HG03095 (cell line): ENCODE measurements at regions not wholly inside any gene's neighbourhood (a gene's known extent, or its start where the extent isn't known, plus 50 kb on each side); places are given as distances from the start of the nearest gene placed in this dataset.

Experiments used
- ATAC-seq: cut with Tn5 transposase; IDR thresholded peaks from one replicate; pipeline ENCODE4 v1.9.1; 2021; ENCODE audit warnings: moderate library complexity; ENCODE audit not compliant: unreplicated experiment

DNA sequence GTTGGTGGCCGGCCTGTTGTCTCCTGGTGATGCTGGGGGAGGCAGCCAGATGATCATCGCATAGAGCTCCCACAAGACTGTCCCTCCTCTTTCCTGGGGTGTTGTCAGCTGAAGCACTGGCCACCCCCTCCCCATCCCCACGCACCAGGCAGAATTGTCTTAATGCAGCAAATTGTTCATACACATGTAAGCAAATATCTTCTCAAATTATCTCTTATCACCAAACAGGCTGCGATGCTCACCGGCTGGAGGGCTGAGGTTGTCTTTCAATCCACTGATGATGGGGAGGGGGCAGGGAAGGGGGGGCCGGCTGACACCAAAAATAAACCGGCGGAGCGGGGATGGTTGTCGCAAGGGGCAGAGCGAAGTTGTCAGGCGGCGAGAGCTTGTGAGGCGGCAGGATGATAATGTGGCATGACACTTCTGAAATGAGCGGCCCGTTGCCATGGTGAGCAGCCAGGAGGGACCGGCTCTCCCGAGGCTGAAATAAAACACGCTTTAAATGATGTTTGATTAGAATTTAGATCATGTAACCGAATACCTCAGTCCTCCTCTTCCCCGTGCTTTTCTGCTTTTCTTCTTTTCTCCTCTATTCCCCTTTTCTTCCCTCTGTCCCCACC is 59.8 kb downstream of the MRM1 start:
- no peak for ATAC-seq

DNA sequence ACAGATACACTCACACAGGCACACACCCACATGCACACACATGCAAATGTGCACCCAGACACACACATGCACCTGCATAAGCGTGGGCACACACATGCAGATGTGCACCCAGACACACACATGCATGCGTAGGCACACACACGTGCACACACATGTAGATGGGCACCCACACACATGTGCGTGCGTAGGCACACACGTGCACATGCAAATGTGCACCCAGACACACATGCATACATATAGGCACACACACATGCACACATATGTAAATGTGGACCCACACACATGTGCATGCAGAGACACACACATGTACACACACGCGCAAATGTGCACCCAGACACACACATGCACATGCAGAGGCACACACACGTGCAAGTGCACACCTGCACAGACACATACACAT is 60.3 kb downstream of the MRM1 start:
- ATAC-seq = no peak

DNA sequence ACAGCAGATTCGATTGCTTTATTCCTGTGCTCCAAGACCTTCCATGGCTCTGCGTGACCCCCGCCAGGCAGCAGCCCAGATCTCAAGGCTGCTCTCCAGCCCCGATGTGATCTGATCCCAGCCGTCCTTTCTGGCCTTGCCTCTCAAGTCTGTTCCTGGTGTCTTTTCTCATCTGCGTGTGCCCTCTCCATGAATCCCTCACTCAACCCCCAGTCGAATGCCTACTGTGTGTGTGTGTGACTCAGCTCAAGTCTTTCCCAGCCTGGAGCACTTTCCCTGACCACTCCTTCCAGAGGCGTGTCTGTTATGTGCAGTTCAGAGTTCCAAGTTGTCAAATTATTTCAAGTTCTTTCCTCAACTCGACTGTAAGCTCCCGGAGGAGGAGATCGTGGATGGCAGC is 64.0 kb downstream of the MRM1 start:
- ATAC-seq = no peak

DNA sequence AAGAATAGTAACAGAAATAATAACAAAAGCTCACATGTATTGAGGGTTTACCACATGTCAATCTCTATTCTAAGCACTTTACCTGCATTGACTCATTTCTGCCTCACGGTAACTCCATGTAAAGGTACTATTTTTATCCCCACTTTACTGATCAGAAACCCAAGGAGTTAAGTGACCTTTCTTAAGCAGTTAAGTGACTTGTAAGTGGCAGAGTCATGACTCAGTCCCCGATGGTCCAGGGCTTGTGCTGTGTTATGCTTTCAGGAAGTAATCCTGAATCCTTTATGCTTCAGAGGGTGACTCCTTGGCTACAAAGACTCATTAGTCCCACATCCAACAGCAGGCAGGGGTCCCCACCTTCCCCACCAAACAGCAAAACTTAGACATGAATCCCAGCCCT is 66.5 kb downstream of the MRM1 start:
- no peak for ATAC-seq

DNA sequence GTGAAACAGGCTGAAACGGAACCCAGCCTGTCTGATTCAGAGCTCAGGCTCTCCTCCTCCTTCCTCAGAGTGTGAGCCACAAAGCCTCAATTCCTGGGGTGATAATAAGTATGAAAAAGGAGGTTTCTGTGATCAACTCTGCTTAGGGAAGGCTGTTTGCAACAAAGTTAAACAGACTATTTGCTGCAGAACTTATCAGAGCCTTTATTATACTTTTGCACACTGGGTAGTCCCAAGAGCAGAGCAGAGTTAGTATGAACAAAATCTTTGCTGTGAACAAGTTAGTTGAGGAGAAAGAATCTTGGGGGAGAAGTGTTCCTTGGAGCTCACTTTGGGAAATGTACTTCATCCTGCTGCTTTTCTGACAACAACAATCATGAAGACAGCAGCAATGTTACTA is 67.4 kb downstream of the MRM1 start:
- no peak for ATAC-seq

DNA sequence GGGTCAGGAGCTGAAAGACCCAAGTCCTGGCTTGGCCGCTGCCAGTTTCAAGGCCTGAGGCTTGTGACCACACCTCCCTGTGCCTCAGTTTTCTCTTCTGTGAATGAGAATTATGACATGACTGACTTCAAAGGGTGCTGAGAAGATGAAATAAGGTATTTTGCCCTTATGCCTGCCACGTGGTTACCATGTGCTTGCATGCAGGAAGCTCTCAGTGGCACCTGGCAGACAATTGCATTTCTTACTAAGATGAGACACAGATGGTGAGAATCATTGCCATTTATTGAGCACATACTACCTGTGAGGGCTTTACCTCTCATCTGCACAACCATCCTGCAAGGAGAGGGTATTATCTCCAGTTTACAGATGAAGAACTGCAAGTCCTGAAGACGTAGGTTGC is 69.8 kb downstream of the MRM1 start:
- no peak for ATAC-seq

DNA sequence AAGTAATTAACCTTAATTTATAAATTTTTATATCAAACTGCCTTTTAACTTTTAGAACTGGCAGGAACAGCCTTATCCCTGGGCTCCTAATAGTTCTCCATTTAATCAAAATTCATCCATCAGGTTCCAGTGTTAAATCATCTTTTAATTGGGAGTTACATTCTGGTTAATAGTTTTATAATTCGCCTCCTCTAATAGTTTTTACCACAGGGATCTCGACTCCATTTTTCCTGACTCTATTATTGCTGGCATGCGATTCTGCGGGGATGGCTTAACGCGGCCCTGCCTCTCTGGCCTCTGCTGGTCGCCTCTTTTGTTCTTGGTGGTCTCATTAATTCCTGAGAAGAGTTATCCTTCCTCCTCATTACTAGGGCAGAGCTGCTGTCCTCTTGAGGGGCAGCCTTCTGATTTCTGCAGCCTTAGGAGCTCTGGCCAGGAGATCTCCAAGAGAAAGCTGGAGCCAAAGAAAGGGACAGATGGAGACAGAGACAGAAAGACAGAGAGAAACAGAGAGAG is 71.1 kb downstream of the MRM1 start:
- no peak for ATAC-seq

DNA sequence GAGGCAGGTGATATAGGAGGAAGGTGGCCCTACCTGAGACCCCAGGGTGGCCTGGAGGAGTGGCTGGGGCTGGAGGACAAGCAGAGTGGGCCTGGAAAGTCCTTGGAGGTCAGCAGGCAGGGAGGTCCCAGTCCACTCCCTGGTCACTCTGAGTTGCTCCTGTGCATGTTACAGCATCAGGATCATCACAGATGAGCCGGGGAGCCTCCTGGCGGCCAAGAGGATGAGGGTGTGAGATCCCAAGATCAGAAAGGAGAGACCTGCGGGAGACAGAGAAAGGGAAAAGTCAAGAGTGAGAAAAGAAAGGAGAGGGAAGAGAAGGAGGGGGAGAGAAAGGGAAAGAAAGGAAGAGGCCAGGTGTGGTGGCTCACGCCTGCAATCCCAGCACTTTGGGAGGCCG is 71.7 kb downstream of the MRM1 start:
- ATAC-seq = no peak

DNA sequence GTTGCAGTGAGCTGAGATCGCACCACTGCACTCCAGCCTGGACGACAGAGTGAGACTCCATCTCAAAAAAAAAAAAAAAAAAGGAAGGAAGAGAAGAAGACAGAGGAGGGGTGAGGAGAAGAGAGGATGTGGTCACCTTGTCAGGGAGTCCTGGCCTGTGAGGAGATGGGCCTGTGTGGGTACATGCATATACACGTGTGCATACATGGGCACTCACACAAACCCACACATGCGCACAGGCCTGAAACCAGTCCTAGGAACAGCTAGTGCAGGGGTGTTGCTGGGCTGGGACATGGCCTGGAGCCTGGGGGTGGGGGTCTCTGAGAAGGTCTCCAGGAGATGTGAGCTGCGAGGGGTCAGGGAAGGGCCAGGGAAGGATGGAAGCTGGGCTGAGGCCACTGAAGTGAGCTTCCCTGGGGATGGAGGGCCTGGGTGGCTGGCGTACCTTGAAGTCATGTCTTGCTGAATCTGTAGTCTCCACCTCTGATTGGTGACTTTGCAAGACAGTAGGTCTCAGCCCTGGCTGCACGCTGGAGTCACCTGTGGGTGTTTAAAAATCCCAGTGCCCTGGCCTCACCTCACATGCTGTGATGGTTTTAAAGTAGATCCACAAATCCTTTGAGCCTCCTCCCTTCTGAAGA is 72.4 kb downstream of the MRM1 start:
- no peak for ATAC-seq

DNA sequence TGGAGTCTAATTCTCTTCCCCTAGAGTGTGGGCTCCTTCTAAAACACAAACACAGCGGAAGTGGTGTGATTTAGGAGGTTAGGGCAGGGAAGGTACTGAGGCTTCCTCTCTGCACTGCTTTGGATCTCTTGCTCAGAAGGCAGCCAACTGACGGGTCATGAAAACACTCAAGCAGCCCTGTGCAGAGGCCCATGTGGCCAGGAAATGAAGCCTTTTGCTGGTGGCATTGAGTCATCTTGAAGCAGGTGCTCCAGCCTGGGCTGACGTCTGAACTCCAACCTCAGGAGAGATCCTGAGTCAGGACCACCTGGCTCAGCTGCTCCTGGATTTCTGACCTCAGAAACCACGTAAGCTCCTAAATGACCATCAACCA is 72.9 kb downstream of the MRM1 start:
- ATAC-seq = no peak

DNA sequence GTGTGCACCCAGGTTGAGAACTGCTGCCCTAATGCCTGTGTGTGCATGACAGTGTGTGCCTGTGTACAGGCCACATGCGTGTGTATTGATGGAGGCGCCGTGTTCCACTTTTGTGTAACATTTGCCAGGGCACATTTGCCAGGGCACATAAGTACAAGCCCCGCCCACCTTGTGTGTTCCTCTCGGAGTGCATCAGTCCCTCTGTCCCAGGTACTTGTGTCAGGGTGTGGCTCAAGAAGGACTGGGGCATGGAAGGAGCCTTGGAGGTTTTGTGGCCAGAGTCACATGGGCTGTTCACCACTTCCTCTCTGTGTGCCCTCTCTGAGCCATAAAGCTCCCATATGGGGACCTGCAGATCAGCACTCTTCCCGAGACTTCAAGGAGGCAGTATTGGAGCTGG is 73.9 kb downstream of the MRM1 start:
- no peak for ATAC-seq

DNA sequence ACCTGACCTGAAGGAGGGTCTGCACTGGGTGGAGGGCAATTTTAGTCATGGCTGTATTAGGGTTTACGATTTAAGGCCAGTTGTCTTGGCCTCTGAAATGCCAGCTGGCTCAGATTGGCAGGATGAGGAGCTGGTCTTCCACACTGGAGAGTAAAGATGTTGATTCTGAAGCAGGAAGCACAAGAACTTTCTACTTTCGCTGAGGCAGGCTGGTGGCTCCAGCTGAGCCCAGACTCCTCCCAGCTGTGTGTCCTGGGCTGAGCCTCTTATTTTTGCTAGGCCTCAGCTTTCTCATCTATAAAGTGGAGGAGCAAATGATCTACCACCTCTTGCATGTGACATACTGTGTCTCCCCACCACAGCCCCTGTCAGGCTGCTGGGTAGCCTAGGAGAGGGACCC is 74.4 kb downstream of the MRM1 start:
- ATAC-seq = no peak

DNA sequence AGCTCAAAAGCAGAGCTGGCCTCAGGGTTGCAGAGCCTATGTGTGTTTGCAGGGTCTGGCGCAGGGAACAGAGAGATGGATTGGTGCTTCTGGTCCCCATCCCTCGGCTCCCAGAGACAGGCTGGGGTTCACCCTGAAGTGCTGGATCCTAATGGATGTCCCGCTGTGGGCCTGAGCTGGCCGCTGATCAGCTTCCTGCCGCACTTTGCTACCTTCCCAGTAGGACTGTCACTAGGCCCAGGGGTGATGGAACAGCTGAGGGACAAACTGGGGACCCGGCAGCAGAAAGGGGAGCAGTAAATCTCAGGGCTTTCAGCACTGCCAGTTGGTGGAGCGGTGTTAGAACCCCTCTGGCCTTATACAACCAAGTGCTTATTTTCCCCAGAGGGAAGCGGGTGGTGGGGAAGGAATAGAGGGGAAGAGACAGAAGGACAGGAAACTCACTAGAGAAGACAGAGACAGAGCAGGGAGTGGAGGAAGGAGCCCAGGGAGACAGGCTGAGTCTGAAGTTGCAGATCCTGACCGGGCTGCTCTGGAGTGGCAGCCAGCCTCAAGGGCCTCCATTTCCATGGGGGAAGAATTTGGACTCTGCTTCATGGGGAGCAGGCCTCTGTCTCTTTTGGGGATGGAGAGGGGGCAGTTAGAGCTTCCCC is 78.6 kb downstream of the MRM1 start:
- ATAC-seq = no peak

DNA sequence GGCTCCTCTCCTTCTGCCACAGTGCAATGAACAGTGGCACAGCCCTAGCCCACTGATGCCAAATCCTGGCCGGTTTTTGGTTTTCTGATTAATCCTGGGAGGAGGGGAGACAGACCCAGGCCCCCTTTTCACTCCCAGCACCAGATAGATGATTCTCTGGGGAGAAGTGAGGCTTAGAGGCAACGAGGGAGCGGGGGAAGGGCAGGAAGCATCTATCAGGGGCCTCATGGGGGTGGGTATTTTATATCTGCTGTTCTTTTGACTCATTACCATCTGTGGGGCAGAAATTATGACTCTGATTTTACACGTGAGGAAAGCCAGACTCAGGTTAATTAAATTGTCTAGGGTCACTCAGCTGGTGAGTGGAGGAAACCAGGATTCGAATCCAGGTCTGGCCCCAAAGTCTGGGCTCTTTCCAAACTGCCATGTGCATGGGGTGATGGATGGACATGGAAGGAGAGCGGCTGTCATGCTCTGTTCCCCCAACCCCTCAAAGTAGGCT is 79.4 kb downstream of the MRM1 start:
- no peak for ATAC-seq

DNA sequence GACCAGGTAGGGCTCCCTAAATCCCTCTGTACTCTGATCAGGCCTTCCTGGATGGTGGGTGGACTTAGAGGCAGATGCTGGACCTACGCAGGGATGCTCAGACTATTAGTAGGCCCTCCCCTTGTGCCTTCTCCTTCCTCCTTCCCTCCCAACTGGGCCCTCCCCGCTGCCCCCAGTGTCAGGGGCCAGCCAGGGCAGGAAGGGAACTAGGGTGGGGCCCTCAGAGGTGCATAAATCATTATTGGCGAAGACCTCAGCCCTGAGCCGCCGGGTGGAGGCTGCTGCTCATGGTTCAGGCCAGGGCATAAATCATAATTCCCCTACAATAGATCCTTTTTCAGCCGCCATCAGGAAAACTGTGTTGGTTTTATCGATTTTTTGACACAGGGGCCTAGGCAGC is 81.4 kb downstream of the MRM1 start:
- no peak for ATAC-seq

DNA sequence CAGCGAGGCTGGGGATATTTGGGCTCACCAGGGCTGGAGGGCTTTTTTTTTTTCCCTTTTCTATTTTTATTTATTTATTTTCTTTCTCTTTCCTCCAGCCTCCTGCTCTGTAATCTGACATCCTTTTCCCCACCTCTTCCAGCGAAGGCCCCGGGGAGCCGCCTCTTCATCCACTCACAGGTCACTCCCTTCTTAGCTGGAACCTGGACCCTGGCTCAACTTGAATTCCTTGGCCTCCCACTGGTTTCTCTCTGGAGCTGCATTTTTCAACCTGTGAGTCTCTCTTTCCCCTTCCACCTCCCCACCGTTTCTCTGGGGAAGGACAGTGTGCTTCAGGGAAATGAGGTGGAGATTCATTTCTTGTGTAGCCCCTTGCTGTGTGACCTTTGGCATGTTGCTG is 82.0 kb downstream of the MRM1 start:
- no peak for ATAC-seq

DNA sequence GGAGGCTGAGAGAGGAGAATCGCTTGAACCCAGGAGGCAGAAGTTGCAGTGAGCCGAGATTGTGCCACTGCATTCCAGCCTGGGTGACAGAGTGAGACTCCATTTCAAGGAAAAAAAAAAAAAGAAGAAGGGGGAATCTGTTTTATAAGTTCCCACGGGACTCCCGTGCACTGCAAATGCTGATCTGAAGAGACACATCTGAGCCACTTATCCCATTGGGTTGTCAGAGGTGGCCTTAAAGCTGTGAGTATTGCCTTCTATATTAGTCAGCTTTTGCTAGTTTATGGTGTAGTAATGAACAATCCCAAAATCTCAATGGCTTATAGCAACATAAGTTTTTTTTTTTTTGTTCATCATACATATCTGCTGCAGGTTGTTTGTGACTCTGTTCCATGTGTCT is 82.8 kb downstream of the MRM1 start:
- no peak for ATAC-seq

DNA sequence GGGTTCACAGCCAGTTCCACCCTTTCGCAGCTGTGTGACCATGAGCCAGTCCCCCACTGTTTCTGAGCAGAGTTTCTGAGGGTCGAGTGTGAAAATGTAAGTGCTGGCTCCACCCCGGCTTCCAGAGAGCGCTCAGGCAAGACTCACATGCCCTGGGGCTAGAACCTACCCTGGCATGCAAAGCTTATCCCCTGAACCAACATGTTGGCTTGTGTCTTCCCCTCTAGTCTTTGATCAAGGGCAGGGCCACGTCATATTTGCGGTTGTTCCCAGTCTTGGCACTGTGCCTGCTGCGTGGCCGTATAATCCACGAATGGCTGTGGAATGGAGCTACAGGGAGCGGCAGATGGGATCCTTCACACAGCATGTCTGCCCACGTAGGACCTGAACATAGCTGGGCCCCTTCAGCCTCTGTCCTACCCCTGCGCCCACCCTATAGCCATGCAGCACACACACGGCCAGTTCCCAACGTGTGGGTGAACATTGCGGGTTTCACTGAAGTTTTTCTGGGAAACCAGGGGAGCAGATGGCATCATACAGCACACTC is 84.8 kb downstream of the MRM1 start:
- ATAC-seq = no peak

DNA sequence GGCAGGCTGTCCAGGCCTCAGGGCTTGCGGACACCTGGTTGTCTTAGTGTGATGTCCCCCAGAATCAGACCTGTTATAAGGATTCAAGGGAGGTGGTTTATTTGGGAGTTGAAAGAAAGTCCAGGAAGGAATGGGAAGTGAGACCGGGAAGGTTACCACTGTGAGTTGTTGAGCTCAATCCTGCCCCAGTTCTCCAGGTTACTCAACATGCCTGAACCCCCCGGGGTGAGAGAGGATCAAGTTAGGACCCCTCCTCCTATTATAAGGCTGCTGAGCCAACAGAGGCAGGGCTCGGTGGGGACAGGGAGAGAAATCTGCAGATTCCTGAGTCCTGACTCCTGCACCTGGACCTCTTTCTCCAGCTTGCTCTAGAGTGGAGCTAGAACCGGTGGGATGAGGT is 86.4 kb downstream of the MRM1 start:
- no peak for ATAC-seq

DNA sequence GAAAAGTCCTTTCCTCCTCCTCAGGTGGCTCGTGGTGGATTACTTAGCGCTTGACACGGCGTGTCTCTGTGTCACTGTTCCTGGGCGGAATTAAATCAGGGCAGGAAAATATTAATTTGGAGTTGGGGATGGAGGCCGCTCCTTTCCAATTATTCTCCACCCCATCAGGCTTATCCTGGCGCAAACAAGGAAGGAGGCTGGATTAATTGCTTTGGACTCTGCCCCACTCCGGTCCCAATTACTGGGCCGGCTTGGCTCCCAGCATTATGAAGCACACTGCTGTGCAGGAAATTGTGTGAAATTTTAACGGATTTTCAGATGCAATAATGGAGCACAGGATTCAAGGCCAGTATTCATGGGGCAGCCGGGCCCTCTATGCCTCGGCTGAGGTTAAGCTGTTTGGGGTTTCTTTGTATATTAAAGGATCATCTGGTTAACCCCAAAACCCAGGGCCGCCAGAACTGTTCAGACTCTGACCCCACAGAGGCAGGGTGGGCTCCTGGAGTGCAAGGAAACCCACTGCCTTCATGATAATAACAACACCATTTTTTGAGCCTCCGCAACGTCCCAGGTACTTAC is 87.8 kb downstream of the MRM1 start:
- ATAC-seq = no peak

DNA sequence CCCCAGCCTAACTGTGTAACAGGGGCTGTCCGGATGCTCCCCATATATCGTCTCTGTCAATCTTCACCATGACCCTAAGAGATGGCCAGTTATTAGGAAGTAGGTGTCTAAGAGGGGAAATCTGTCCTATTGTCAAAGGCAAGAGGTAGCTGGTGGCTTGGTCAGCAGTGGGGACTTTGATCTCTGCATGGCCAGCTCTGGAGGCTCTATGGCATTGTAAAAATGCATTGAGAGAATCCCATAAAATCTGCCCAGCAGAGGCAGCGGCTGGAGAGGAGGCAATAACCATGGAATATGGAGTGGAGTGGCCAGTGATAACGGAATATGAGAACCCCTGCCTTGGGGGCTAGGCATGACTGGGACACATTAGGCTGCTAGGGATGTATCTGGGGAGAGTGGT is 88.8 kb downstream of the MRM1 start:
- no peak for ATAC-seq

DNA sequence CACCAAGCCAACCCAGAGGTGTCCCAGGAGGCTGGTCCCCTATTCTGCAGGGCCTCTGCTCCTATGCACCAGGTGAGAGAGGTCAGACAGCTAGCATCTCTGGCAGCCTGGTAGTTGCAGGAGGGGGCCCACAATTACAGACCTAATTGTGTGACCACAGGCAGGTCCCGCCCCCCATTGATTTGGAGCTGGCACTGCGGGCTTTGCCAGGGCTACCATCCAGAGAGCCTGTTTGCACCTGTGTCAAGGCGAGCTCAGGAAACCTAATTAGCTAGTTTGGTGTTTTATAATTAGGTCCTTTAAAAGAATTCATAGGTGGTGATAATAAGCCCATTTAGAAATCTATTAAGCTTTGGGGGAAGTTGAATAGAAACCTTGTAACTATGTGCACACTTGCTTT is 90.2 kb downstream of the MRM1 start:
- ATAC-seq = no peak
